HS-27A (cell line): ENCODE measurements at regions not wholly inside any gene's neighbourhood (a gene's known extent, or its start where the extent isn't known, plus 50 kb on each side); places are given as distances from the start of the nearest gene placed in this dataset.
"Not testable (repeated sequence)": the region's sequence is repeated elsewhere in the genome, so short reads cannot be mapped to it uniquely, and the experiment has no call there.

Experiments
- DNase-seq: peaks from one replicate; pipeline ENCODE4 v3.0.0-alpha.2; 2012; ENCODE audit warnings: low read depth, missing footprints

- no peak for DNase-seq
Observed at GRCh38 chr12:89775063-89775985, 66.7 kb upstream of the ATP2B1 start.

GRCh38 chr12:89774645-89775044, 66.0 kb upstream of the ATP2B1 start:
- DNase-seq, result no peak

- no peak for DNase-seq
Observed at GRCh38 chr12:89770391-89770790, 61.8 kb upstream of the ATP2B1 start.

- DNase-seq, result no peak
Observed at GRCh38 chr12:89769483-89769818, 60.8 kb upstream of the ATP2B1 start.

- DNase-seq, result peak; percentile 87
Observed at GRCh38 chr12:89768586-89769482, 60.2 kb upstream of the ATP2B1 start.

- no peak for DNase-seq
Observed at GRCh38 chr12:89765959-89766824, 57.6 kb upstream of the ATP2B1 start.

GRCh38 chr12:89764164-89764563, 55.5 kb upstream of the ATP2B1 start:
- not testable (repeated sequence) for DNase-seq

- no peak for DNase-seq
Observed at GRCh38 chr12:89762498-89763170, 54.0 kb upstream of the ATP2B1 start.

GRCh38 chr12:89760783-89761182, 52.1 kb upstream of the ATP2B1 start:
- DNase-seq, result no peak
